Breast epithelium (tissue), 3 donors: ENCODE measurements at regions not wholly inside any gene's neighbourhood (a gene's known extent, or its start where the extent isn't known, plus 50 kb on each side); places are given as distances from the start of the nearest gene placed in this dataset.

ENCODE experiments used
- CTCF ChIP-seq, 3 donors: fragments of 450-650 bp; IDR thresholded peaks; one replicate each; pipeline ENCODE4 v1.5.1; 2016 to 2017; ENCODE audit warnings: antibody characterized with exemption in 3 of 3, mild to moderate bottlenecking in 3 of 3, moderate library complexity in 3 of 3
- POLR2A ChIP-seq: fragments of 450-650 bp; IDR thresholded peaks from one replicate; pipeline ENCODE4 v1.6.1; 2016; ENCODE audit warnings: antibody characterized with exemption, mild to moderate bottlenecking, moderate library complexity
- POLR2AphosphoS5 ChIP-seq, 3 donors: sonication (generic); formaldehyde crosslinking; IDR thresholded peaks; one replicate each; pipeline ENCODE4 v1.6.1; 2017; ENCODE audit warnings: antibody characterized with exemption in 3 of 3

- TF ChIP-seq CTCF (IDR thresholded peaks at IDR 0.05): no peak
- no peak for TF ChIP-seq POLR2AphosphoS5 (IDR thresholded peaks at IDR 0.05)
- TF ChIP-seq POLR2A: no peak
These were observed 244.6 kb upstream of the POGK start for GRCh38 chr1:166594646-166595045.
